ENCODE measurements at regions not wholly inside any gene's neighbourhood (a gene's known extent, or its start where the extent isn't known, plus 50 kb on each side); places are given as distances from the start of the nearest gene placed in this dataset.
"Not testable (repeated sequence)": the region's sequence is repeated elsewhere in the genome, so short reads cannot be mapped to it uniquely, and the experiment has no call there.

- in situ Hi-C loops (cut with MboI; ENCODE audit: low sequenced_read_pairs) = no loop called here
These were observed 653.6 kb upstream of the EEF2KMT start for GRCh38 chr16:5751216-5751615.

DNA sequence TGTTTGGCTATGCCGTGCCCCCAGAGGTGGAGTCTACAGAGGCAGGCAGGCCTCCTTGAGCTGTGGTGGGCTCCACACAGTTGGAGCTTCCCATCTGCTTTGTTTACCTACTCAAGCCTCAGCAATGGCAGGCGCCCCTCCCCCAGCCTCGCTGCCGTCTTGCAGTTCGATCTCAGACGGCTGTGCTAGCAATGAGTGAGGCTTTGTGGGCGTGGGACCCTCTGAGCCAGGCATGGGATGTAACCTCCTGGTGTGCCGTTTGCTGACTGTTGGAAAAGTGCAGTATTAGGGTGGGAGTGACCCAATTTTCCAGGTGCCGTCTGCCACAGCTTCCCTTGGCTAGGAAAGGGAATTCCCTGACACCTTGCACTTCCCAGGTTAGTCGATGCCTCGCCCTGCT, 652.8 kb upstream of the EEF2KMT start:
- in situ Hi-C loops (cut with MboI; ENCODE audit: low sequenced_read_pairs) = not testable (repeated sequence)

DNA sequence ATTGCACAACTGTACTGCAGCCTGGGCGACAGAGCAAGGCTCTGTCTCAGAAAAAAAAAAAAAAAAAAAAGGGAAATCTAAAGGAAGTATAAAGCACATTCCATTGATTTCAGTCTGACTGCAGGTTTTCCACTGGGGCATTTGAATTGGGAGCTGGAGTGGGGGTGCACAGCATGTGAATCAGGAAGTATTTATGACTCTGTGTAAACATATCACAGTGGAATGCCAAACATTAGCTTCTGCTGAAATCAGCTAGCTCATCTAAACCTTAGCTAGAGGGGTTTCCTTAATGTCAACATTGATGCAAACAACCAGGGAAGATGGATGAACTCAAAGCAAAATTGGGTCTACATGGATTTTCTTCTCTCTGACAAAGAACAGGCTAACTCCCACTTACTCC, 641.0 kb upstream of the EEF2KMT start:
- in situ Hi-C loops (cut with MboI; ENCODE audit: low sequenced_read_pairs) = no loop called here

- in situ Hi-C loops (cut with MboI; ENCODE audit: low sequenced_read_pairs) = no loop called here
These were observed 638.8 kb upstream of the EEF2KMT start for GRCh38 chr16:5736209-5736930.

- in situ Hi-C loops (cut with MboI; ENCODE audit: low sequenced_read_pairs) = no loop called here
These were observed 637.8 kb upstream of the EEF2KMT start for GRCh38 chr16:5735444-5735843.

DNA sequence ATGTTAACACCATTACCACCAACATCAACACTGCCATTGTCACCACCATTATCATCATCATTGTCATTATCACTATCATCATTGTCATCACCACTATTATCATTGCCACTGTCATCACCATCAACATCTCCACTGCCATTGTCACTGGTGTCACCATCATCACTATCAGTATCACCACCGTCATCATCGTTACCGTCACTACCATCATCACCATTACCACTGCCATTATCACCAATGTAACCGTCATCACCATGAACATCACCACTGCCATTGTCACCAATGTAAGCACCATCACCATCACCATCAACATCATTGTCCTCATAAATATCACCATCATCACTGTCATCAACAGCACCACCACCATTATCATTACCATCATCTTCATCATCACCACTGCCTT, 633.2 kb upstream of the EEF2KMT start:
- in situ Hi-C loops (cut with MboI; ENCODE audit: low sequenced_read_pairs) = no loop called here

- in situ Hi-C loops (cut with MboI; ENCODE audit: low sequenced_read_pairs) = no loop called here
These were observed 624.6 kb upstream of the EEF2KMT start for GRCh38 chr16:5722116-5722619.

GRCh38 chr16:5715155-5715554, 617.6 kb upstream of the EEF2KMT start:
- in situ Hi-C loops (cut with MboI; ENCODE audit: low sequenced_read_pairs) = no loop called here

GRCh38 chr16:5709889-5710288, 612.3 kb upstream of the EEF2KMT start:
- in situ Hi-C loops (cut with MboI; ENCODE audit: low sequenced_read_pairs) = no loop called here

DNA sequence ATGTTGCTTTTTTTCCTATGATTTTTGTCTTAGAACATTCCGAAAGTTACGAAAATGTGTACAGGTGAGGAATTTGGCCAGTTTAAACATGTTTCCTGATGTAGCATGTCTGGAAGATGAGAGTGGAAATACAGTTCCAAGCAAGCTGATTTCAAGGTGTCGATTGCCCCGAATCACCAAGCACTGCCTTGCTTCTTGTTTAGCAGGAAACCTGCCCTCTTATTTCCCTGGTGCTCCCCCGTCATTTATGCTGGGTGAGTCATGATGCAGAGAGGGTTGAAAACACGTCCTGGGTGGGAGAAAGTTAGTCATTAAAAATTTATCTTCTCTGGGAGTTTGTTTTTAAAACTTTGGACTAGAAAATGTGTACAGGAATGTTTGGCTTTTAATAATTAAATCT, 608.6 kb upstream of the EEF2KMT start:
- in situ Hi-C loops (cut with MboI; ENCODE audit: low sequenced_read_pairs) = no loop called here

DNA sequence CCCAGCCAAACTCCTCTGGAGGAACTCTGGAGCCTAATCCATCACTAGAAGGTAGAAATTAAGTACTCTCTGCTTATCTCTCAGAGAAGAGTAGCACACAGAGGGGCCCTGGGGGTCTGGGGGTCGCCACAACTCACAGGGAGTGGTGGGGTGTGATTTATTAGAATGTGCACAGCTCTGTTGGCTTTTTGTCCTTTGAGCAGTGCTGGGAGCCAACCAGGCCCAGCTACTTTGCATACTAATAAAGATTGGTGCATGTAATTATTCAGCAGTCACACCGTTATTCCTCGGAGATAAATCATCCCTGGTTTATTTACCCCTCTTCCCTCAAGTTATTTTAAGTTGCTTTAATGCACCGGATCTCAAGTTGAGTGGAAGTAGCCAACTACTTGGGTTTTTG, 606.7 kb upstream of the EEF2KMT start:
- in situ Hi-C loops (cut with MboI; ENCODE audit: low sequenced_read_pairs) = no loop called here

DNA sequence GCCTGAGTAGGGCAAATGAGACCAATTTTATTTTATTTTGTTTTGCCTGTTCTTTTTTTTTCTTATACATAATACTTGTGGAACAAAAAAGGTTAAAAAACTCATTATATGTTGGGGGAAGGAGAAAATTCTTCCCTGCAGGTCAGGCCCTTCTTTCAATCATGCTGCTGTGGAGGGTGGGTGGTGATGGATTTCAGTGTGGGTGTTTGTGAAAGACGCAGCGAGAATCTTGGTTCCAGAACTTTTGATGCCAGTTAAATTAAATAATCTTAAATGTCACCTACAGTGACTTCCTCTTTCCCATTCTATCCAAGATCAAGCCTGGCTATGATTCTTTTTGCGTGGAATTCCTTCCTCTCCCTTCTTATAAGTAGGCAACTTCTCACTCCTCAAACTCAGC, 595.8 kb upstream of the EEF2KMT start:
- in situ Hi-C loops (cut with MboI; ENCODE audit: low sequenced_read_pairs) = no loop called here

- in situ Hi-C loops (cut with MboI; ENCODE audit: low sequenced_read_pairs) = no loop called here
These were observed 584.4 kb upstream of the EEF2KMT start for GRCh38 chr16:5681966-5682365.

- in situ Hi-C loops (cut with MboI; ENCODE audit: low sequenced_read_pairs) = no loop called here
These were observed 580.8 kb upstream of the EEF2KMT start for GRCh38 chr16:5678371-5678770.

DNA sequence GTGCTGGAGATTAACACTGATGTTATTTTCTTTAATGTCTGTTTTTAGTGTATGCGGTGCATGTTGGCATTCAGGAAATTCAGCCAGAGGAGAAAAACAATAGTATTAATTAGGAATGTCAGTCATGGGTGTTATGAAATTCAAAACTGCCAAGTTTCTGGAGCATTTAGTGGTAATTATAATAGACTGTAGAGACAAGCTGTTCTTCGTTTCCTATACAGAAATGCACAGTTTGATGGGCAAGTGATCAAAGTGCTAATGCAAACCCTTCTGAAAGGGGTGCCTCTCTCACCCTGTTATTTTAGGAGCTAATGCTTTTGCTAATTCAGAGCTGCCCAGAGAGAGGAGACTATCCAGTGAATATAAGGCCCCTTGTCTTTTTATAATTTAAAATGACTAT, 573.8 kb upstream of the EEF2KMT start:
- in situ Hi-C loops (cut with MboI; ENCODE audit: low sequenced_read_pairs) = no loop called here

GRCh38 chr16:5670198-5670597, 572.6 kb upstream of the EEF2KMT start:
- in situ Hi-C loops (cut with MboI; ENCODE audit: low sequenced_read_pairs) = no loop called here

- in situ Hi-C loops (cut with MboI; ENCODE audit: low sequenced_read_pairs) = no loop called here
These were observed 571.0 kb upstream of the EEF2KMT start for GRCh38 chr16:5668553-5668952.

DNA sequence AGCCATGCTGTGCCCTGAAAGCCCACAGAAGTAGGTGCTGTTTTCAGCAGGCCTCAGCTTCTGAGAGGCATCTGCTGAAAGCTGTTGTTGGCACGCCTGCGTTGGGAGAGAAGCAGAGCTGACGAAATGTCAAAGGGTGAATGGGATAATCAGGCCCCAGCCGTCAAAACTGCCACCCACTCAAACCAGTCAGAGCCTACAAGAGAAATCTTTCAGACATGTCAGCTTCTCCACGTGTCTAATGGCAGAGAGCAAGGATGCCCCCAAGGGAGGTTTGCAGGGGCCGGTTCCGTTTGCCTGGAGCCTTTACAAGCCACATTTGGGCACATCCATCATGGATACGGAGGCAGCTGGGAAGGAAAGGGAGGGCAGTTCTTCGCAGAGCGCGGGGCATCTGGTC, 568.2 kb upstream of the EEF2KMT start:
- in situ Hi-C loops (cut with MboI; ENCODE audit: low sequenced_read_pairs) = no loop called here

DNA sequence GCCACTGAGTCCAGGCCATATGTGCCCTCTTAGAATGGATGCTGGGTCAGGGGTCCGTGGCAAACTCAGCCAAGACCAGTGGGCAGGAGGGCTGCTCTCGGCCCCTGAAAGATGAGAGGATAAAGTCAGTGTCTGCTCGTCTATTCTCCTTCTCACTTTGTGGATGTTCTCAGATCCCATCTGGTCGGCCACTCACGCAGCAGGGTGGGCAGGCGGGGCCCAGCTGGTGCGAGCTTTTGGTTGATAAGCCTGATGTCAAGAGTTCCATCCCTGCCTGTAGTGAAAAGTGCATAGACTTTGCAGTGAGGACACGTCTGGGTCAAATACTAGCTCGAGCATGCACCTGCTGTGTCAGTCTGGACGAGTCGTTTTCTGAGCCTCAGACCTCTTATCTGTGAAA, 556.2 kb upstream of the EEF2KMT start:
- in situ Hi-C loops (cut with MboI; ENCODE audit: low sequenced_read_pairs) = no loop called here

- in situ Hi-C loops (cut with MboI; ENCODE audit: low sequenced_read_pairs) = no loop called here
These were observed 555.4 kb upstream of the EEF2KMT start for GRCh38 chr16:5653041-5653440.

DNA sequence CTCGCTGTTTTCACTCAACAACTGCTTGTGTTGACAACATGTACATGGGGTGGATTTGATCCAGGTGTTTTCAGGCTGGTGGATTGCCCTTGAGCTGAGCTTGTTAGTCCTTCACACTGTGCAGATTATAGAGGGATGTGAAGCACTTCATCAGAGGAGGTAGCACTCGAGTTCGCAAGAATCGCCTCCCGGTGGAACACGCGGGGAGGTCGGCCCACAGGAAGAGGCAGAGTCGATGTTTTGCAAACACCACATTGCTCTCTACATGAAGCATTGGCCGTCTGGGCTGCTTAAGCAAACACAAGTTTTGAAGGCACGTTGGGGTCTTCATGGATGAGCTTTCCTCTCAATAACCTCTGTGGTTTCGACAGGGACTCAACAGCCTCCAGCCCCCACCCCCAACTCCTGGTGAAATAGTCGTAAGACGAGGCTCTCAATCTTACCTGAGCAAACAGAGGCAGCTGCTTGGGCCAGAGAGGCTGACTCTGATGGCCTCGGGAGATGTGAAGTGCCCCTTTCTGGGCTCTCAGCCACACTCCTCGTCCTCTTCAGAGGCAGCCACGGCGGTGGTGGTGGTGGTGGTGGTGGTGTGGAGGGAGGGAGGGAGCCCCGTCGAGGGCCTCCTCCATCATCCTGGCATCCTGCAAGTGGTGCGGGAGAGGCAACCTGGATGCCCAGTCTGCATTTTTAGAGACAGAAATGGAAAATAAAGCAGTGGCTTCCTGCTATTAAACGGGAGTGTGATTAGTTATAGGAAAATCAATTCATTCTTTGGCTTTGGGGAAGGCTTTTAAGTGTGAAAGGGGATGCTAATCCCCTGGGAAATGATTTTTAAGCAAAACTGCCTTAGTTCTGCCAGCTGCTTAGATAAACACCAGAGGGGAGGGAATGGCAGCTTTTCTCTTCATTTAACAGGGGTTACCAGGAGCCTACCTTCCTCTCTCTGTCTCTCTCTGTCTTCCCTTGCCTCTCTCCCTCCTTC, 552.5 kb upstream of the EEF2KMT start:
- in situ Hi-C loops (cut with MboI; ENCODE audit: low sequenced_read_pairs) = no loop called here

- in situ Hi-C loops (cut with MboI; ENCODE audit: low sequenced_read_pairs) = no loop called here
These were observed 549.5 kb upstream of the EEF2KMT start for GRCh38 chr16:5647051-5647450.

Data from HL-60/S4 (cell line).